HG03066 (cell line): ENCODE measurements at regions not wholly inside any gene's neighbourhood (a gene's known extent, or its start where the extent isn't known, plus 50 kb on each side); places are given as distances from the start of the nearest gene placed in this dataset.
"Not testable (repeated sequence)": the region's sequence is repeated elsewhere in the genome, so short reads cannot be mapped to it uniquely, and the experiment has no call there.

ENCODE experiments used
- ATAC-seq: cut with Tn5 transposase; IDR thresholded peaks from one replicate; pipeline ENCODE4 v1.9.1; 2021; ENCODE audit warnings: low read depth; ENCODE audit not compliant: unreplicated experiment

- ATAC-seq, result no peak
Measured at GRCh38 chr20:19833395-19833794, 75.3 kb downstream of the RIN2 start.

GRCh38 chr20:19834287-19834686 is 76.2 kb downstream of the RIN2 start:
- ATAC-seq, result no peak

GRCh38 chr20:19834783-19835182 is 76.7 kb downstream of the RIN2 start:
- no peak for ATAC-seq

- ATAC-seq, result no peak
Measured at GRCh38 chr20:19835533-19836222, 77.6 kb downstream of the RIN2 start.

- ATAC-seq, result no peak
Measured at GRCh38 chr20:19838468-19838867, 80.4 kb downstream of the RIN2 start.

GRCh38 chr20:19839053-19839452 is 81.0 kb downstream of the RIN2 start:
- no peak for ATAC-seq

GRCh38 chr20:19840111-19840710 is 82.2 kb downstream of the RIN2 start:
- no peak for ATAC-seq

GRCh38 chr20:19841740-19842139 is 83.7 kb downstream of the RIN2 start:
- no peak for ATAC-seq

- not testable (repeated sequence) for ATAC-seq
Measured at GRCh38 chr20:19844850-19845249, 86.8 kb downstream of the RIN2 start.

GRCh38 chr20:19847383-19847782 is 89.3 kb downstream of the RIN2 start:
- no peak for ATAC-seq

- no peak for ATAC-seq
Measured at GRCh38 chr20:19849341-19850197, 91.5 kb downstream of the RIN2 start.

- ATAC-seq, result no peak
Measured at GRCh38 chr20:19850198-19850533, 92.1 kb downstream of the RIN2 start.

- ATAC-seq, result no peak
Measured at GRCh38 chr20:19851861-19852260, 93.8 kb downstream of the RIN2 start.

- ATAC-seq, result no peak
Measured at GRCh38 chr20:19855416-19855815, 97.4 kb downstream of the RIN2 start.

- ATAC-seq, result no peak
Measured at GRCh38 chr20:19858466-19859371, 100.7 kb downstream of the RIN2 start.

GRCh38 chr20:19859444-19859843 is 101.4 kb downstream of the RIN2 start:
- no peak for ATAC-seq

GRCh38 chr20:19860737-19861136 is 102.7 kb downstream of the RIN2 start:
- no peak for ATAC-seq

- no peak for ATAC-seq
Measured at GRCh38 chr20:19861147-19861759, 103.2 kb downstream of the RIN2 start.

GRCh38 chr20:19864130-19864529 is 106.1 kb downstream of the RIN2 start:
- no peak for ATAC-seq

- no peak for ATAC-seq
Measured at GRCh38 chr20:19866070-19866469, 108.0 kb downstream of the RIN2 start.
